Endothelial cell (in vitro differentiated cells): ENCODE measurements at regions not wholly inside any gene's neighbourhood (a gene's known extent, or its start where the extent isn't known, plus 50 kb on each side); places are given as distances from the start of the nearest gene placed in this dataset.

Experiments used
- DNase-seq: peaks from one replicate; pipeline ENCODE4 v3.0.0; 2021; ENCODE audit warnings: low spot score
- H3K27ac Mint-ChIP-seq: one replicate; pipeline ENCODE4 v1.8.0; 2021; ENCODE audit warnings: mixed read lengths, inconsistent platforms; ENCODE audit not compliant: unreplicated experiment
- H3K27me3 Mint-ChIP-seq: one replicate; pipeline ENCODE4 v1.8.0; 2021; ENCODE audit warnings: mild to moderate bottlenecking, moderate library complexity, mixed read lengths, inconsistent platforms; ENCODE audit not compliant: unreplicated experiment
- H3K36me3 Mint-ChIP-seq: one replicate; pipeline ENCODE4 v1.8.0; 2021; ENCODE audit warnings: mild to moderate bottlenecking, low read depth, mixed read lengths, inconsistent platforms; ENCODE audit not compliant: unreplicated experiment
- H3K4me1 Mint-ChIP-seq: one replicate; pipeline ENCODE4 v1.8.0; 2021; ENCODE audit warnings: mild to moderate bottlenecking, mixed read lengths, inconsistent platforms; ENCODE audit not compliant: unreplicated experiment
- H3K4me3 Mint-ChIP-seq: one replicate; pipeline ENCODE4 v1.8.0; 2021; ENCODE audit warnings: mild to moderate bottlenecking, mixed read lengths, inconsistent platforms; ENCODE audit not compliant: unreplicated experiment
- H3K9me3 Mint-ChIP-seq: one replicate; pipeline ENCODE4 v1.8.0; 2021; ENCODE audit warnings: mixed read lengths, inconsistent platforms; ENCODE audit not compliant: unreplicated experiment
- CTCF ChIP-seq: fragments of 200-600 bp; sonication (generic); IDR thresholded peaks from one replicate; pipeline ENCODE4 v1.5.0; 2021; ENCODE audit warnings: antibody characterized with exemption; ENCODE audit not compliant: unreplicated experiment

- no peak overlapping the region for H3K27ac Mint-ChIP-seq
- no peak for DNase-seq
- peaks cover 5% of the 10 kb centered on the region for H3K4me1 Mint-ChIP-seq
- peaks cover 9% of the 10 kb centered on the region for H3K36me3 Mint-ChIP-seq
- peaks cover 6% of the 10 kb centered on the region for H3K9me3 Mint-ChIP-seq
- no peak overlapping the region for H3K4me3 Mint-ChIP-seq
- peaks cover 1% of the 10 kb centered on the region for H3K27me3 Mint-ChIP-seq
- TF ChIP-seq CTCF: no peak
Observed at GRCh38 chr2:200155652-200156051, 150.8 kb upstream of the SPATS2L start.

GRCh38 chr2:200156166-200156835 lies 150.2 kb upstream of the SPATS2L start:
- DNase-seq: no peak
- no peak overlapping the region for H3K4me3 Mint-ChIP-seq
- peaks cover 5% of the 10 kb centered on the region for H3K4me1 Mint-ChIP-seq
- peaks cover 6% of the 10 kb centered on the region for H3K9me3 Mint-ChIP-seq
- peaks cover 9% of the 10 kb centered on the region for H3K36me3 Mint-ChIP-seq
- no peak overlapping the region for H3K27ac Mint-ChIP-seq
- peaks cover 1% of the 10 kb centered on the region for H3K27me3 Mint-ChIP-seq
- TF ChIP-seq CTCF: no peak

GRCh38 chr2:200158647-200159356 lies 147.7 kb upstream of the SPATS2L start:
- no peak for DNase-seq
- Mint-ChIP-seq H3K36me3 (no peaks in the 10 kb centered on the region), H3K27me3 (no peaks in the 10 kb centered on the region), H3K4me3 (no peak overlapping the region), H3K27ac (no peak overlapping the region), H3K4me1 (peaks cover 5% of the 10 kb centered on the region), H3K9me3 (no peaks in the 10 kb centered on the region)
- no peak for TF ChIP-seq CTCF

GRCh38 chr2:200159357-200159707 lies 147.2 kb upstream of the SPATS2L start:
- no peak for TF ChIP-seq CTCF
- Mint-ChIP-seq H3K9me3 (no peaks in the 10 kb centered on the region), H3K27ac (no peak overlapping the region), H3K4me1 (peaks cover under 1% of the 10 kb centered on the region), H3K36me3 (no peaks in the 10 kb centered on the region), H3K27me3 (no peaks in the 10 kb centered on the region), H3K4me3 (no peak overlapping the region)
- no peak for DNase-seq
